Myocyte (in vitro differentiated cells): ENCODE measurements at regions not wholly inside any gene's neighbourhood (a gene's known extent, or its start where the extent isn't known, plus 50 kb on each side); places are given as distances from the start of the nearest gene placed in this dataset.

Experiments used
- DNase-seq: peaks from one replicate; pipeline ENCODE4 v3.0.0-alpha.2; 2012; ENCODE audit warnings: low read depth

- DNase-seq: no peak
These were observed 54.6 kb upstream of the PARM1 start for GRCh38 chr4:74878323-74878722.

GRCh38 chr4:74875451-74875850 is 57.5 kb upstream of the PARM1 start:
- no peak for DNase-seq

GRCh38 chr4:74874753-74875367 is 58.1 kb upstream of the PARM1 start:
- DNase-seq: peak; percentile 82

GRCh38 chr4:74873545-74874301 is 59.2 kb upstream of the PARM1 start:
- DNase-seq: peak; percentile 16

- no peak for DNase-seq
These were observed 64.7 kb upstream of the BTC start for GRCh38 chr4:74858921-74859562.

- no peak for DNase-seq
These were observed 61.6 kb upstream of the BTC start for GRCh38 chr4:74855879-74856278.

- DNase-seq: no peak
These were observed 54.5 kb upstream of the BTC start for GRCh38 chr4:74848774-74849173.

GRCh38 chr4:74845834-74846233 is 51.5 kb upstream of the BTC start:
- DNase-seq: no peak
